Thoracic aorta (tissue), 2 donors: ENCODE measurements at regions not wholly inside any gene's neighbourhood (a gene's known extent, or its start where the extent isn't known, plus 50 kb on each side); places are given as distances from the start of the nearest gene placed in this dataset.
A peak's percentile ranks its signal among the peaks of the same experiment; 100 is the strongest.

Experiments
- ATAC-seq: fragments of 150-250 bp; one replicate; pipeline ENCODE4 v1.8.0; 2017; ENCODE audit warnings: low read depth; ENCODE audit not compliant: insufficient number of reproducible peaks, low FRiP score
- DNase-seq: peaks from one replicate; pipeline ENCODE4 v3.0.0-alpha.2; 2020; ENCODE audit warnings: low spot score
- H3K27ac ChIP-seq, 2 donors: fragments of 200-600 bp; sonication (generic); 1 replicate in 1 of 2; 2 replicates in 1 of 2; pipeline ENCODE4 v1.5.1; 2016; ENCODE audit warnings: mild to moderate bottlenecking in 2 of 2, moderate library complexity in 2 of 2
- H3K27me3 ChIP-seq: fragments of 200-600 bp; sonication (generic); replicated peaks from 2 replicates; pipeline ENCODE4 v1.6.0; 2016; ENCODE audit warnings: mild to moderate bottlenecking; ENCODE audit not compliant: insufficient read depth
- H3K36me3 ChIP-seq: fragments of 200-600 bp; sonication (generic); one replicate; pipeline ENCODE4 v1.5.1; 2016
- H3K4me1 ChIP-seq, 2 donors: fragments of 200-600 bp; sonication (generic); 1 replicate in 1 of 2; 2 replicates in 1 of 2; pipeline versions ENCODE4 v1.5.1 to v1.6.0; 2016; ENCODE audit warnings: low read depth in 2 of 2, mild to moderate bottlenecking in 1 of 2; ENCODE audit not compliant: control insufficient read depth in 1 of 2
- H3K4me3 ChIP-seq: fragments of 200-600 bp; sonication (generic); 2 replicates; pipeline ENCODE4 v1.5.1; 2016; ENCODE audit warnings: mild to moderate bottlenecking
- H3K9me3 ChIP-seq: fragments of 200-600 bp; sonication (generic); 2 replicates; pipeline ENCODE4 v1.5.1; 2016
- TF ChIP-seq, protein P1 (sequence below): fragments of 200-600 bp; sonication (generic); IDR thresholded peaks from one replicate; pipeline ENCODE4 v1.5.1; 2019; ENCODE audit warnings: antibody characterized with exemption

DNA sequence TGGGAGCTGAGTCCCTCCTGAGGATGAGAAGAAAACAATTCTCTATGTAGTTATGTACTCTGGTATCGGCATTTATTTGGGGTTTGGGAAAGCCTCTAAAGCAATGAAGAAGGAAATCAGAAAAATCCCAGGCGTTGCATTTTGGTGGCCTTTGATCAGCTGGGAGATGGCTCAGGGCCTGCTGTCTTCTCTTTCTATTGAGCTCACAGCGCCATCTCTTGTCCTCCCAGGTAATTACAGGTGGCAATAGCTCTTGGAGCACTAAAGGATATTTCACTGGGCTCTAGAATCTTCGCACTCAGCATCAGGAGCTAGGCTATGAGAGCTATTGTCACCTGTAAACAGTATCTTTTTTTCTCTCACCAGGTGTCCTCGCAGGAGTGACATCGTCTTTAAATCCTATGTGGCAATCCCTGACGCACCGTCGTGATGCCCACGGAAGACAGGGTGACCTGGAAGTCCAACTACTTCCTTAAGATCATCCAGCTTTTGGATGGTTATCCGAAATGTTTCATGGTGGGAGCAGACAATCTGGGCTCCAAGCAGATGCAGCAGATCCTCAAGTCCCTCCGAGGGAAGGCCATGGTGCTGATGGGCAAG is 76.1 kb upstream of the PMAIP1 start:
- peak; percentile 25 for ATAC-seq

DNA sequence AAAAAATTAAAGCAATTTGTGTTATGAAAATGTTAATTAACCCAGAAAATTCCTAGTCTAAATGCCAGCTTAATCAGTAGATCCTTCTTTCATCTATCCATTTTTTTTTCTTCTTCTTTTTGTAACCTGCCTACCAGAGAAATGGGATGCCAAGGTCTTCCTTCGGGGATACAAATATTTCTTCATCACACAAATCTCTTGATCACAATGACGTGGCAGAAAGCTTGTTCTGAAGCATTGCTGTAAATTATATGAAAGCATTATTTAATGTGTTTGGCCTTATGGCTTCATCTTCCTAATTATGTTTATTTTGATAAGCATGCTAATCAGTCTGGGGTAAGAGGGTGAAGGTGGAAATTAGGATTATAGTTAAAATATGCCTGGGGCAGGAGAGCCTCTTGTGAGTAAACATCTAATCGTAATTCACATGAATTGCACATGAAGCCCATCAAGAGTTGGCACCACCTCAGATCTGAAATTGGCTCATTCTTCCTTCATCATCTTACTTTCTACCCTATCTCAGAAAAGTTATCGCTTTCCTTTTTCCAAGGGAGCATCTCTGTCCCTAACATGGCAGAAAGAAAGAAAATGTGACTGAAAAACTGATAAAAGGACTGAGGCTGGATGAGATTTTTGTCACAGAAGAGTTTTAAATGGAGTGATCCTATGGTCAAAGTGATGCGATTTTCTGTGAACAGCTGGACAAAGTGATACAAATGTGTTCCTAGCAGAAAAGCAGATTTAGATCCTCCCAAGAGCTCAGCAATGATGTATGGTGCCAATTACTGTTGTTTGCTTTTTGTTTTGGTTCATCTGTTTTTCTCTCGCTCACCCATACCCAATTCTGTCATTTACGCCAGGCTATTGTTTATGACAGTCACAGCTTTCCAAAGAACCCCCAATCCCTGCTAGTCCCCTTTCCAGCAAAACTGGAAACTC is 76.9 kb upstream of the PMAIP1 start:
- Histone ChIP-seq H3K27ac (no peak overlapping the region), H3K9me3 (no peaks in the 10 kb centered on the region), H3K4me1 (no peaks in the 10 kb centered on the region), H3K4me3 (no peak overlapping the region), H3K27me3 (no peaks in the 10 kb centered on the region), H3K36me3 (no peaks in the 10 kb centered on the region)
- DNase-seq: no peak
- TF ChIP-seq, protein P1, sequence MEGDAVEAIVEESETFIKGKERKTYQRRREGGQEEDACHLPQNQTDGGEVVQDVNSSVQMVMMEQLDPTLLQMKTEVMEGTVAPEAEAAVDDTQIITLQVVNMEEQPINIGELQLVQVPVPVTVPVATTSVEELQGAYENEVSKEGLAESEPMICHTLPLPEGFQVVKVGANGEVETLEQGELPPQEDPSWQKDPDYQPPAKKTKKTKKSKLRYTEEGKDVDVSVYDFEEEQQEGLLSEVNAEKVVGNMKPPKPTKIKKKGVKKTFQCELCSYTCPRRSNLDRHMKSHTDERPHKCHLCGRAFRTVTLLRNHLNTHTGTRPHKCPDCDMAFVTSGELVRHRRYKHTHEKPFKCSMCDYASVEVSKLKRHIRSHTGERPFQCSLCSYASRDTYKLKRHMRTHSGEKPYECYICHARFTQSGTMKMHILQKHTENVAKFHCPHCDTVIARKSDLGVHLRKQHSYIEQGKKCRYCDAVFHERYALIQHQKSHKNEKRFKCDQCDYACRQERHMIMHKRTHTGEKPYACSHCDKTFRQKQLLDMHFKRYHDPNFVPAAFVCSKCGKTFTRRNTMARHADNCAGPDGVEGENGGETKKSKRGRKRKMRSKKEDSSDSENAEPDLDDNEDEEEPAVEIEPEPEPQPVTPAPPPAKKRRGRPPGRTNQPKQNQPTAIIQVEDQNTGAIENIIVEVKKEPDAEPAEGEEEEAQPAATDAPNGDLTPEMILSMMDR: no peak
- ATAC-seq: no peak

More for the DNA sequence above, 76.1 kb upstream of the PMAIP1 start:
- Histone ChIP-seq H3K27ac (no peak overlapping the region), H3K4me3 (no peak overlapping the region), H3K4me1 (no peaks in the 10 kb centered on the region), H3K27me3 (no peaks in the 10 kb centered on the region), H3K36me3 (no peaks in the 10 kb centered on the region), H3K9me3 (no peaks in the 10 kb centered on the region)
- TF ChIP-seq, protein P1: peak; percentile 63
- no peak for DNase-seq

- Histone ChIP-seq H3K36me3 (no peaks in the 10 kb centered on the region), H3K27ac (no peak overlapping the region), H3K9me3 (no peaks in the 10 kb centered on the region), H3K27me3 (no peaks in the 10 kb centered on the region), H3K4me1 (no peaks in the 10 kb centered on the region), H3K4me3 (no peak overlapping the region)
- no peak for DNase-seq
- TF ChIP-seq, protein P1: no peak
- ATAC-seq: no peak
Observed at GRCh38 chr18:59821983-59822382, 77.8 kb upstream of the PMAIP1 start.

DNA sequence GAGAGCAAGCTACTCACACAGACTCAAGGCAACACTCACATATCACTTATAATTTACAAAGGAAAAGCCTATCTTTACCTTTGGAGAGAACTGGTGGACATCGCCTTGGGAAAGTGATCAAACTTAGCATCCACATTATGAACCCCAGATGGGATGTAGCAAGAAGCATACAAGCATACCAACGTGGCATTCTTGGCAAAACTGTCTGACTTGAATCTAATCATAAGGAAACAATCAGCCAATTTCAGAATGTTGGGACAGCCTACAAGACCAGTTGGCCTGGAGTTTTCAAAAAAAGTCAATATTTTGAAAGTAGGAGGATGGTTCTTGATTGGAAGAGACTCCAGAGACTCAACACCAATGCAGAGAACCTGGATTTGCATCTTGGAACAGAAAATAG is 79.1 kb upstream of the PMAIP1 start:
- Histone ChIP-seq H3K36me3 (no peaks in the 10 kb centered on the region), H3K27me3 (no peaks in the 10 kb centered on the region), H3K9me3 (no peaks in the 10 kb centered on the region), H3K4me1 (no peaks in the 10 kb centered on the region), H3K27ac (no peak overlapping the region), H3K4me3 (no peak overlapping the region)
- DNase-seq (no peak), ATAC-seq (no peak)
- TF ChIP-seq, protein P1: no peak

GRCh38 chr18:59818769-59819168 is 81.0 kb upstream of the PMAIP1 start:
- Histone ChIP-seq H3K4me3 (no peak overlapping the region), H3K9me3 (no peaks in the 10 kb centered on the region), H3K4me1 (no peaks in the 10 kb centered on the region), H3K36me3 (no peaks in the 10 kb centered on the region), H3K27ac (no peak overlapping the region), H3K27me3 (no peaks in the 10 kb centered on the region)
- ATAC-seq (no peak), DNase-seq (no peak)
- TF ChIP-seq, protein P1: no peak
